ENCODE measurements at regions not wholly inside any gene's neighbourhood (a gene's known extent, or its start where the extent isn't known, plus 50 kb on each side); places are given as distances from the start of the nearest gene placed in this dataset.

DNA sequence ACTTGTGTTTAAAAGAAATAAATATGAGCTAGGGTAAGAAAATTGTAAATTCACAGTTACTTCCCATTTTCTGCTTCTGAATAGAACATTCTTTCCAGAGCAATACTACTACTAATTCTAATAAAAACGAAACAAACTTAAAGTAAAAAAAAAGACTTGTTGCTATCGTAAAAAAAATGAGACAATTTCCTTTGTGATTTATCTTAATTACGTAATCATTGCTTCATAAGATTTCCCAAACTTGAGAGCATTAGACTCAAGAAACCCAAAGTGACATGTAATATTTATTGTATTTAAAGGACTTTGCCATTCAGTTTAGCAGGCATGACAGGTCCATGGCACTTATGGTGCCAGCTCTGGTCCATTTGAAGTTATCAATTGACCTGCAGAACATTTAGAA is 153.8 kb downstream of the AQP4 start:
- TF ChIP-seq TAF1 (IDR thresholded peaks at IDR 0.05; ENCODE audit: borderline replicate concordance, insufficient read depth, low read length) (no peak), SIN3A (IDR thresholded peaks at IDR 0.05; ENCODE audit: borderline replicate concordance, insufficient read depth, low read length) (no peak), REST (IDR thresholded peaks at IDR 0.05; ENCODE audit: insufficient read depth in 1 of 2, low read depth in 2 of 2, low read length in 2 of 2) (no peak), POLR2AphosphoS5 (IDR thresholded peaks at IDR 0.05; ENCODE audit: low read depth, low read length) (no peak), FOXP2 (optimal IDR thresholded peaks at IDR 0.05; ENCODE audit: borderline replicate concordance, extremely low read depth, extremely low read length, insufficient read depth) (no peak)

- TF ChIP-seq TAF1 (IDR thresholded peaks at IDR 0.05; ENCODE audit: borderline replicate concordance, insufficient read depth, low read length) (no peak), REST (IDR thresholded peaks at IDR 0.05; ENCODE audit: insufficient read depth in 1 of 2, low read depth in 2 of 2, low read length in 2 of 2) (no peak), POLR2AphosphoS5 (IDR thresholded peaks at IDR 0.05; ENCODE audit: low read depth, low read length) (no peak), FOXP2 (optimal IDR thresholded peaks at IDR 0.05; ENCODE audit: borderline replicate concordance, extremely low read depth, extremely low read length, insufficient read depth) (no peak), SIN3A (IDR thresholded peaks at IDR 0.05; ENCODE audit: borderline replicate concordance, insufficient read depth, low read length) (no peak)
These were observed 154.9 kb downstream of the AQP4 start for GRCh38 chr18:26710470-26711096.

- no peak for TF ChIP-seq SIN3A (IDR thresholded peaks at IDR 0.05; ENCODE audit: borderline replicate concordance, insufficient read depth, low read length)
- TF ChIP-seq FOXP2 (optimal IDR thresholded peaks at IDR 0.05; ENCODE audit: borderline replicate concordance, extremely low read depth, extremely low read length, insufficient read depth) = no peak
- TF ChIP-seq REST (IDR thresholded peaks at IDR 0.05; ENCODE audit: insufficient read depth in 1 of 2, low read depth in 2 of 2, low read length in 2 of 2) = no peak
- TF ChIP-seq POLR2AphosphoS5 (IDR thresholded peaks at IDR 0.05; ENCODE audit: low read depth, low read length) = no peak
- TF ChIP-seq TAF1 (IDR thresholded peaks at IDR 0.05; ENCODE audit: borderline replicate concordance, insufficient read depth, low read length) = no peak
These were observed 155.6 kb downstream of the AQP4 start for GRCh38 chr18:26709897-26710296.

GRCh38 chr18:26708806-26709716 is 156.4 kb downstream of the AQP4 start:
- TF ChIP-seq TAF1 (IDR thresholded peaks at IDR 0.05; ENCODE audit: borderline replicate concordance, insufficient read depth, low read length) = no peak
- no peak for TF ChIP-seq SIN3A (IDR thresholded peaks at IDR 0.05; ENCODE audit: borderline replicate concordance, insufficient read depth, low read length)
- TF ChIP-seq REST (IDR thresholded peaks at IDR 0.05; ENCODE audit: insufficient read depth in 1 of 2, low read depth in 2 of 2, low read length in 2 of 2) = no peak
- no peak for TF ChIP-seq POLR2AphosphoS5 (IDR thresholded peaks at IDR 0.05; ENCODE audit: low read depth, low read length)
- no peak for TF ChIP-seq FOXP2 (optimal IDR thresholded peaks at IDR 0.05; ENCODE audit: borderline replicate concordance, extremely low read depth, extremely low read length, insufficient read depth)

Data from PFSK-1 (cell line).